ENCODE measurements at regions not wholly inside any gene's neighbourhood (a gene's known extent, or its start where the extent isn't known, plus 50 kb on each side); places are given as distances from the start of the nearest gene placed in this dataset.

- Histone ChIP-seq H2BK5ac (ENCODE audit: insufficient read length, low read length) (no peak overlapping the region), H2AK5ac (ENCODE audit: insufficient read length, low read length) (no peak overlapping the region), H3K27ac (ENCODE audit: insufficient read length, low read depth, low read length) (no peak overlapping the region), H3K4ac (ENCODE audit: low read depth, low read length) (no peak overlapping the region), H2BK20ac (ENCODE audit: low read depth, low read length, poor library complexity, severe bottlenecking) (no peak overlapping the region), H3K23ac (ENCODE audit: insufficient read length, low read depth, low read length) (no peak overlapping the region), H2BK12ac (ENCODE audit: insufficient read length, low read depth, low read length) (no peak overlapping the region), H3K14ac (ENCODE audit: insufficient read depth, low read length) (no peak overlapping the region), H3K4me2 (ENCODE audit: insufficient read depth, insufficient read length, low read length) (no peak overlapping the region), H3K18ac (ENCODE audit: insufficient read length, low read depth, low read length) (no peak overlapping the region), H4K91ac (ENCODE audit: insufficient read length, low read depth, low read length) (no peak overlapping the region), H3K23me2 (ENCODE audit: insufficient read length, low read depth, low read length, poor library complexity, severe bottlenecking) (no peaks in the 10 kb centered on the region), H3K56ac (ENCODE audit: insufficient read length, low read depth, low read length) (no peak overlapping the region), H3T11ph (ENCODE audit: low read length) (no peak overlapping the region), H3K27me3 (ENCODE audit: insufficient read depth, low read length) (no peaks in the 10 kb centered on the region), H4K5ac (ENCODE audit: insufficient read length, low read depth, low read length) (no peak overlapping the region), H2AFZ (ENCODE audit: low read length) (no peak overlapping the region), H3K4me1 (ENCODE audit: insufficient read depth, low read length) (no peaks in the 10 kb centered on the region), H4K8ac (replicated peaks; ENCODE audit: insufficient read length, low read depth, low read length) (no peak overlapping the region), H3K79me1 (ENCODE audit: insufficient read depth, low read depth, low read length, poor library complexity, severe bottlenecking) (no peaks in the 10 kb centered on the region), H4K20me1 (ENCODE audit: control insufficient read depth, insufficient read depth, insufficient read length) (no peaks in the 10 kb centered on the region), H2BK15ac (ENCODE audit: low read depth, low read length) (no peak overlapping the region), H3K9ac (ENCODE audit: extremely low read depth, insufficient read length, low read length) (no peak overlapping the region), H3K79me2 (ENCODE audit: insufficient read depth, low read length) (no peaks in the 10 kb centered on the region), H2BK120ac (ENCODE audit: low read depth, low read length, poor library complexity, severe bottlenecking) (no peak overlapping the region), H3K9me3 (ENCODE audit: control insufficient read depth, low read depth, low read length) (no peaks in the 10 kb centered on the region)
- no CpG with 5 or more reads among the region's 7 CpGs for WGBS (ENCODE audit: extremely low coverage, insufficient read length, low lambda C conversion rate)
- TF ChIP-seq CTCF (conservative IDR thresholded peaks at IDR 0.05) = no peak
- no peaks in the 10 kb centered on the region for H3K36me3 Mint-ChIP-seq (ENCODE audit: insufficient read depth in 1 of 3, low read depth in 3 of 3)
- no peak overlapping the region for H3K4me3 Mint-ChIP-seq
- H3K27ac Mint-ChIP-seq = peak overlapping the region in 1 of 3 experiments; percentile 74; a peak in 1 of 7 replicates
- H3K9me3 Mint-ChIP-seq = no peaks in the 10 kb centered on the region
- no peaks in the 10 kb centered on the region for H3K27me3 Mint-ChIP-seq (ENCODE audit: low read depth)
- no peaks in the 10 kb centered on the region for H3K4me1 Mint-ChIP-seq
- no peak for DNase-seq
These were observed 2439.9 kb upstream of the PCDH20 start for GRCh38 chr13:63855457-63856118.
